CD4-positive, alpha-beta T cell (primary cell): ENCODE measurements at regions not wholly inside any gene's neighbourhood (a gene's known extent, or its start where the extent isn't known, plus 50 kb on each side); places are given as distances from the start of the nearest gene placed in this dataset.
A peak's percentile ranks its signal among the peaks of the same experiment; 100 is the strongest.
"Not testable (repeated sequence)": the region's sequence is repeated elsewhere in the genome, so short reads cannot be mapped to it uniquely, and the experiment has no call there.

ENCODE experiments used
- ATAC-seq: fragments of 200-7000 bp; cut with Tn5 transposase; one replicate; pipeline ENCODE4 v1.10.0; 2022; ENCODE audit warnings: mild to moderate bottlenecking; ENCODE audit not compliant: poor library complexity
- CTCF ChIA-PET: fragments of 350-600 bp; sonication (Branson Sonifier 250); formaldehyde crosslinking; loops from one replicate; lab custom pipeline; 2021; ENCODE audit warnings: antibody characterized with exemption, inconsistent platforms; lab: Charles Lee
- POLR2A ChIA-PET: fragments of 350-600 bp; sonication (Branson Sonifier 250); formaldehyde crosslinking; loops from one replicate; lab custom pipeline; 2021; ENCODE audit warnings: antibody characterized with exemption, inconsistent platforms; lab: Charles Lee
- DNase-seq, 14 experiments: peaks; one replicate each; pipeline ENCODE4 v3.0.0-alpha.2; 2013 to 2020; ENCODE audit warnings: mixed read lengths in 2 of 14
- H3K27ac ChIP-seq, 2 donors: one replicate each; pipeline versions ENCODE4 v1.5.1 to v1.7.0; 2013; ENCODE audit warnings: low read length in 2 of 2, low read depth in 1 of 2, mild to moderate bottlenecking in 1 of 2
- H3K27me3 ChIP-seq, 2 experiments: 1 replicate in 1 of 2; 2 replicates in 1 of 2; pipeline versions ENCODE4 v1.6.1 to v1.7.0; 2013; ENCODE audit warnings: low read length in 2 of 2, control low read depth in 1 of 2, mild to moderate bottlenecking in 1 of 2, moderate library complexity in 1 of 2; ENCODE audit not compliant: insufficient read depth in 2 of 2, control insufficient read depth in 1 of 2
- H3K36me3 ChIP-seq: one replicate; pipeline ENCODE4 v1.6.1; 2013; ENCODE audit warnings: low read length, control low read depth; ENCODE audit not compliant: insufficient read depth
- H3K4me1 ChIP-seq: one replicate; pipeline ENCODE4 v1.6.1; 2013; ENCODE audit warnings: low read length, control low read depth; ENCODE audit not compliant: insufficient read depth
- H3K4me3 ChIP-seq: one replicate; pipeline ENCODE4 v1.5.1; 2013; ENCODE audit warnings: mild to moderate bottlenecking, low read length, moderate library complexity
- H3K9me3 ChIP-seq, 2 experiments: 1 replicate in 1 of 2; 2 replicates in 1 of 2; pipeline versions ENCODE4 v1.6.1 to v1.7.0; 2013; ENCODE audit warnings: low read length in 2 of 2, mild to moderate bottlenecking in 2 of 2, control low read depth in 1 of 2, moderate library complexity in 1 of 2; ENCODE audit not compliant: control insufficient read depth in 1 of 2, insufficient read depth in 1 of 2
- H3K27ac Mint-ChIP-seq: one replicate; pipeline ENCODE4 v1.8.0; 2020; ENCODE audit warnings: mixed read lengths
- H3K27me3 Mint-ChIP-seq: one replicate; pipeline ENCODE4 v1.8.0; 2021; ENCODE audit warnings: mixed read lengths
- H3K36me3 Mint-ChIP-seq: one replicate; pipeline ENCODE4 v1.8.0; 2021; ENCODE audit warnings: low read depth, mixed read lengths
- H3K4me1 Mint-ChIP-seq: one replicate; pipeline ENCODE4 v1.8.0; 2021; ENCODE audit warnings: low read depth, mixed read lengths
- H3K4me3 Mint-ChIP-seq: one replicate; pipeline ENCODE4 v1.8.0; 2020; ENCODE audit warnings: mild to moderate bottlenecking, mixed read lengths
- H3K9me3 Mint-ChIP-seq: one replicate; pipeline ENCODE4 v1.8.0; 2020; ENCODE audit warnings: mixed read lengths
- intact Hi-C, 2 experiments: fragments of 100-400 bp; cut with DNase I in 1 of 2; cut with micrococcal nuclease in 1 of 2; formaldehyde crosslinking; loops; one replicate each; pipeline versions ENCODE4 v1.15.1 to v1.9.0; 2023 to 2025; cut with DNase I, micrococcal nuclease
- TF ChIP-seq, protein P1 (sequence below): fragments of 200-600 bp; IDR thresholded peaks from one replicate; pipeline ENCODE4 v1.8.0; 2022; ENCODE audit warnings: antibody characterized with exemption, mild to moderate bottlenecking

DNA sequence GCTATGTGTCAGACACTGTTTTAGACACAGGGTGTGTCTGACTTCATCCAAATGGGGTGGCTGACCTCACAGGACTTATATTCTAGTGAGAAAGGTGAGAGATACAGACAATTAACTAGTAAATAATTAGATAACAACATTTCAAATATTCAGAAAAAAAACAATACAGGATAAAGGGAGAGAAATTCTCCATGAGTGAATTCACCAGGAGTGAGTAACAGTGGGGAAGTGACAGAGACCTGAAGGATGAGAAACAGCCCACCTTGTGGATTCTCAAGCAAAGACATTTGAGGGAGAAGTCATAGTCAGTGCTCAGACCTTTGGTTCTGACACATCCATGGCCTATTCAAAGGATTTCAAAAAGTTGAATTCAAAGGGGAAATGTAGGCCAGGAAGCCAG is 627.9 kb downstream of the IQCM start:
- Mint-ChIP-seq H3K9me3 (no peaks in the 10 kb centered on the region), H3K4me1 (no peaks in the 10 kb centered on the region), H3K27me3 (no peaks in the 10 kb centered on the region), H3K36me3 (no peaks in the 10 kb centered on the region), H3K27ac (no peak overlapping the region), H3K4me3 (no peak overlapping the region)
- TF ChIP-seq, protein P1, sequence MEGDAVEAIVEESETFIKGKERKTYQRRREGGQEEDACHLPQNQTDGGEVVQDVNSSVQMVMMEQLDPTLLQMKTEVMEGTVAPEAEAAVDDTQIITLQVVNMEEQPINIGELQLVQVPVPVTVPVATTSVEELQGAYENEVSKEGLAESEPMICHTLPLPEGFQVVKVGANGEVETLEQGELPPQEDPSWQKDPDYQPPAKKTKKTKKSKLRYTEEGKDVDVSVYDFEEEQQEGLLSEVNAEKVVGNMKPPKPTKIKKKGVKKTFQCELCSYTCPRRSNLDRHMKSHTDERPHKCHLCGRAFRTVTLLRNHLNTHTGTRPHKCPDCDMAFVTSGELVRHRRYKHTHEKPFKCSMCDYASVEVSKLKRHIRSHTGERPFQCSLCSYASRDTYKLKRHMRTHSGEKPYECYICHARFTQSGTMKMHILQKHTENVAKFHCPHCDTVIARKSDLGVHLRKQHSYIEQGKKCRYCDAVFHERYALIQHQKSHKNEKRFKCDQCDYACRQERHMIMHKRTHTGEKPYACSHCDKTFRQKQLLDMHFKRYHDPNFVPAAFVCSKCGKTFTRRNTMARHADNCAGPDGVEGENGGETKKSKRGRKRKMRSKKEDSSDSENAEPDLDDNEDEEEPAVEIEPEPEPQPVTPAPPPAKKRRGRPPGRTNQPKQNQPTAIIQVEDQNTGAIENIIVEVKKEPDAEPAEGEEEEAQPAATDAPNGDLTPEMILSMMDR = no peak
- H3K27ac ChIP-seq = no peak overlapping the region
- DNase-seq = no peak
- no peak overlapping the region for H3K4me3 ChIP-seq
- intact Hi-C loops = no loop called here
- ChIA-PET CTCF (no interaction called here), POLR2A (no interaction called here)
- peaks cover 0 to 4% of the 10 kb centered on the region in 2 experiments for H3K9me3 ChIP-seq
- no peaks in the 10 kb centered on the region for H3K4me1 ChIP-seq
- no peaks in the 10 kb centered on the region for H3K36me3 ChIP-seq
- no peaks in the 10 kb centered on the region for H3K27me3 ChIP-seq
- ATAC-seq = no peak

- no peaks in the 10 kb centered on the region for H3K27me3 Mint-ChIP-seq
- POLR2A ChIA-PET = no interaction called here
- Histone ChIP-seq H3K9me3 (no peaks in the 10 kb centered on the region), H3K27ac (no peak overlapping the region), H3K36me3 (no peaks in the 10 kb centered on the region), H3K4me3 (no peak overlapping the region), H3K27me3 (no peaks in the 10 kb centered on the region), H3K4me1 (no peaks in the 10 kb centered on the region)
- ATAC-seq = no peak
- H3K9me3 Mint-ChIP-seq = peaks cover 3% of the 10 kb centered on the region
- no peak for DNase-seq
- H3K4me3 Mint-ChIP-seq = no peak overlapping the region
- TF ChIP-seq, protein P1 = no peak
- H3K4me1 Mint-ChIP-seq = no peaks in the 10 kb centered on the region
- CTCF ChIA-PET = no interaction called here
- H3K27ac Mint-ChIP-seq = no peak overlapping the region
- intact Hi-C loops = no loop called here
- H3K36me3 Mint-ChIP-seq = no peaks in the 10 kb centered on the region
Observed at GRCh38 chr4:149183638-149184037, 632.0 kb downstream of the IQCM start.

- POLR2A ChIA-PET, CTCF ChIA-PET, H3K4me3 ChIP-seq, H3K27me3 Mint-ChIP-seq, H3K4me3 Mint-ChIP-seq, H3K36me3 ChIP-seq, H3K9me3 Mint-ChIP-seq, DNase-seq, intact Hi-C loops, H3K27ac ChIP-seq, H3K9me3 ChIP-seq, H3K4me1 ChIP-seq, H3K36me3 Mint-ChIP-seq, H3K4me1 Mint-ChIP-seq, ATAC-seq, H3K27me3 ChIP-seq, H3K27ac Mint-ChIP-seq: not testable (repeated sequence)
Observed at GRCh38 chr4:149181459-149181858, 634.2 kb downstream of the IQCM start.

GRCh38 chr4:149176039-149176438 is 639.6 kb downstream of the IQCM start:
- Histone ChIP-seq H3K4me3 (no peak overlapping the region), H3K9me3 (peaks cover 0 to 8% of the 10 kb centered on the region in 2 experiments), H3K4me1 (no peaks in the 10 kb centered on the region), H3K27ac (no peak overlapping the region), H3K36me3 (no peaks in the 10 kb centered on the region), H3K27me3 (no peaks in the 10 kb centered on the region)
- H3K27ac Mint-ChIP-seq = no peak overlapping the region
- no peaks in the 10 kb centered on the region for H3K27me3 Mint-ChIP-seq
- H3K9me3 Mint-ChIP-seq = peaks cover under 1% of the 10 kb centered on the region
- H3K4me1 Mint-ChIP-seq = no peaks in the 10 kb centered on the region
- intact Hi-C loops = no loop called here
- DNase-seq (peak in 1 of 14 experiments; percentile 13), ATAC-seq (no peak)
- ChIA-PET POLR2A (no interaction called here), CTCF (no interaction called here)
- no peak overlapping the region for H3K4me3 Mint-ChIP-seq
- no peaks in the 10 kb centered on the region for H3K36me3 Mint-ChIP-seq
- TF ChIP-seq, protein P1 = no peak
